GM19455 (cell line): ENCODE measurements at regions not wholly inside any gene's neighbourhood (a gene's known extent, or its start where the extent isn't known, plus 50 kb on each side); places are given as distances from the start of the nearest gene placed in this dataset.
"Not testable (repeated sequence)": the region's sequence is repeated elsewhere in the genome, so short reads cannot be mapped to it uniquely, and the experiment has no call there.

Experiments used
- ATAC-seq: cut with Tn5 transposase; IDR thresholded peaks from one replicate; pipeline ENCODE4 v1.9.1; 2021; ENCODE audit not compliant: unreplicated experiment

GRCh38 chr9:16267281-16268066, 603.0 kb downstream of the BNC2 start:
- no peak for ATAC-seq

GRCh38 chr9:16268067-16268881, 602.2 kb downstream of the BNC2 start:
- no peak for ATAC-seq

- ATAC-seq: no peak
Measured at GRCh38 chr9:16271967-16272366, 598.5 kb downstream of the BNC2 start.

- ATAC-seq: no peak
Measured at GRCh38 chr9:16272776-16273175, 597.7 kb downstream of the BNC2 start.

GRCh38 chr9:16275795-16276624, 594.5 kb downstream of the BNC2 start:
- ATAC-seq: no peak

- ATAC-seq: no peak
Measured at GRCh38 chr9:16276866-16277265, 593.6 kb downstream of the BNC2 start.

- no peak for ATAC-seq
Measured at GRCh38 chr9:16277471-16277960, 593.0 kb downstream of the BNC2 start.

GRCh38 chr9:16278326-16278999, 592.0 kb downstream of the BNC2 start:
- ATAC-seq: no peak

- no peak for ATAC-seq
Measured at GRCh38 chr9:16281707-16282106, 588.8 kb downstream of the BNC2 start.

GRCh38 chr9:16282216-16282615, 588.3 kb downstream of the BNC2 start:
- ATAC-seq: no peak

- no peak for ATAC-seq
Measured at GRCh38 chr9:16282718-16283117, 587.8 kb downstream of the BNC2 start.

GRCh38 chr9:16286160-16286559, 584.3 kb downstream of the BNC2 start:
- no peak for ATAC-seq

- no peak for ATAC-seq
Measured at GRCh38 chr9:16289639-16290038, 580.8 kb downstream of the BNC2 start.

- no peak for ATAC-seq
Measured at GRCh38 chr9:16290169-16290568, 580.3 kb downstream of the BNC2 start.

- ATAC-seq: no peak
Measured at GRCh38 chr9:16291921-16292320, 578.5 kb downstream of the BNC2 start.

- no peak for ATAC-seq
Measured at GRCh38 chr9:16293610-16294009, 576.9 kb downstream of the BNC2 start.

- no peak for ATAC-seq
Measured at GRCh38 chr9:16294133-16294770, 576.2 kb downstream of the BNC2 start.

GRCh38 chr9:16294940-16295339, 575.5 kb downstream of the BNC2 start:
- not testable (repeated sequence) for ATAC-seq

- ATAC-seq: not testable (repeated sequence)
Measured at GRCh38 chr9:16299368-16299767, 571.1 kb downstream of the BNC2 start.

GRCh38 chr9:16303506-16303905, 567.0 kb downstream of the BNC2 start:
- no peak for ATAC-seq
